ENCODE measurements at regions not wholly inside any gene's neighbourhood (a gene's known extent, or its start where the extent isn't known, plus 50 kb on each side); places are given as distances from the start of the nearest gene placed in this dataset.
A peak's percentile ranks its signal among the peaks of the same experiment; 100 is the strongest.
"Not testable (repeated sequence)": the region's sequence is repeated elsewhere in the genome, so short reads cannot be mapped to it uniquely, and the experiment has no call there.

GRCh38 chr5:102048940-102049339, 247.1 kb downstream of the SLCO4C1 start:
- peak in 1 of 2 donors; percentile 25 for DNase-seq

GRCh38 chr5:102047073-102047472, 249.0 kb downstream of the SLCO4C1 start:
- not testable (repeated sequence) for DNase-seq

DNA sequence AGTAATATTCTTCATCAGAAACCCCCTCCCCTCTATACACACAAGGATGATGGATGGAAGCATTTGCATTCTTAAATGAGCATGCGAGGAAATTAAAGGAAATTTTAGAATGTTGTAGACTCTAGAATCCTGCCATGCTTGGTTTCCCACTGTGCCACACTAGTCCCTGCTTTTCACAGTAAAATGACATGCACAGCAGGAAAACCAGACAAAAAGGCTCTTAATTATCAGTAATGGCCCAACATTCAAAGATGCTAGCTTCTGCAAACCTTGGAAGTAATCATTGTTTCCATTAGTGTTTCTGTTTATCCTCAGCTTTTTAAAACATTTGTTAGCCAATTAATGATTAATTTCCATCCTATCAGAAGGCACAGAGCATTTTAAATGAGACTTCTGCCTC, 255.8 kb downstream of the SLCO4C1 start:
- no peak for DNase-seq

DNA sequence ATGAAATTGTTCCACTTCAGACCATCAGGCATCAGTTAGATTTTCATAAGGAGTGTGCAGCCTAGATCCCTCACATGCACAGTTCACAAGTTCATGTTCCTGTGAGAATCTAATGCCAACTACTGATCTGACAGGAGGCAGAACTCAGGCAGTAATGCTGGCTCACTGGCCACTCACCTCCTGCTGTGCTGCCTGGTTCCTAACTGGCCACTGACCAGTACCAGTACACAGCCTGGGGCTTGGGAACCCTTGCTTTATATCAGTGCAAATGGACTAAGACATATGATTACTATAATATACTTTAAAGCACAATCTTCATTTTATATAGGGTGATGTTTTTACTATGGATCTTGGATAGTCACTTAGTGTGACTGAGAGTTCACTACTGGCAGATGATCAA, 259.2 kb downstream of the SLCO4C1 start:
- no peak for DNase-seq

DNA sequence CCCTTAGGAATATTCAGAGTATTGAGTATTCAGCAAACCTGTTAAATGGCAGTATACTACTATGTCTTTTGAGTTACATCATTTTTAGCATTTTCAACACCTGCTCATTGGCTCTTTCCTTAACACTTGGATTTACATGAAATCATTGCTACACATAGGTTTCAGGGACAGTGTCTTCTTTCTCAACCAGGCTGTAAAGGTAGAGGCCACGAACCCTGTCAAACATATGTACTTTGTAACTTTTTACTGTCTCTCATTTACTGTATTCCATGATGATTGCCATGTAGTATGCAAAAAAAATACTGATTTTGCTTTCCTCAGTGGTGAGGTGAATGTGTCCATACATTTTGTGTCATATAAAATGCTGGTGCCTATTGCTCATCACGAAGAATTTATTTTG, 264.4 kb downstream of the SLCO4C1 start:
- DNase-seq, result no peak

GRCh38 chr5:102018690-102019089, 277.4 kb downstream of the SLCO4C1 start:
- DNase-seq, result no peak

DNA sequence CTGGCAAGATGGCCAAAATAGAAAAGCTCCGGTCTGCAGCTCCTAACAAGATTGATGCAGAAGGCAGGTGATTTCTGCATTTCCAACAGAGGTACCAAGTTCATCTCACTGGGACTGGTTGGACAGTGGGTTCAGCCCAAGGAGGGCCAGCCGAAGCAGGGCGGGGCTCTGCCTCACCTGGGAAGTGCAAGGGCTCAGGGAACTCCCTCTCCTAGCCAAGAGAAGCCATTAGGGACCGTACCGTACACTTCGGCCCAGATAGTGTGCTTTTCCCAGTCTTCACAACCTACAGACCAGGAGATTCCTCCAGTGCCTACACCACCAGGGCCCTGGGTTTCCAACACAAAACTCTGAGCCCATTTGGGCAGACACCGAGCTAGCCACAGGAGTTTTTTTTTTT, 277.8 kb downstream of the SLCO4C1 start:
- no peak for DNase-seq

DNA sequence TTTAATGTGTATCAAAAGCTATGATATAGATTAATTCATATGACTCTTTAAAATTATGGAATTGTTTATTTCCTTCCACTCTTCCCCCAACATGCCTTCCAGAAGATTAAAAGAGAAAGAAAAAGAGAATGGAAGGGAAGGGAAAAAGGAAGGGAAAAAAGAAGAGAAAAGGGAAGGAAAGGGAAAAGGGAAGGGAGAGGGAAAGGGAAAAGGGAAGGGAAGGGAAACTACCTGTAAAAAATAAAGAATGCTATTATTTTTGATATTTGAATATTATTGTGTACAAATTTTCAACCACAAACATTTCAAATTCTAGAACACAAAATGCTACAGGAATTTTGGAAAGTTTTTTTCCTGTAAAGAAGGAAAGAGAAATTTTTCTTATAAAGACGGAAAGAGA, 281.7 kb downstream of the SLCO4C1 start:
- DNase-seq, result no peak

- no peak for DNase-seq
These were observed 285.4 kb downstream of the SLCO4C1 start for GRCh38 chr5:102010644-102011043.

DNA sequence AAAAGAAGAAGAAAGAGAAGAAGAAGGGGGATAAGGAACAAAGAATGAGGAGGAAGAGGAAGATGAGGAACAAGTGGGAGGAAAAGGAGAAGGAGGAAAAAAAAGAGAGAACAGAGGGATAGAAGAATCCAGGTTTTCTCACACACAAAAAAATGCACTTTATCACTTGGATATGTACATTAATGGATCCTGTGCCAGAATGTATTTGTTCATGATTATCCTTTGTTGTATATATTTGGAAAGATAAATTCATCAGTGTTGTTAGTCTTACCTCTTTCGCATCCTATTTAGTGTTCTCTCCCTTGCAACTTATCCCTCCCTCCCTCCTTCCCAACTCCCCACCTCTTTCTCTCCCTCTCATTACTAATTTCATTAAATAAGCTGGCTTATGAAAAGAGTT, 298.8 kb downstream of the SLCO4C1 start:
- no peak for DNase-seq

- DNase-seq, result no peak
These were observed 300.5 kb downstream of the SLCO4C1 start for GRCh38 chr5:101995585-101995984.

- DNase-seq, result no peak
These were observed 304.6 kb downstream of the SLCO4C1 start for GRCh38 chr5:101991486-101991885.

- DNase-seq, result no peak
These were observed 306.4 kb downstream of the SLCO4C1 start for GRCh38 chr5:101989659-101990058.

DNA sequence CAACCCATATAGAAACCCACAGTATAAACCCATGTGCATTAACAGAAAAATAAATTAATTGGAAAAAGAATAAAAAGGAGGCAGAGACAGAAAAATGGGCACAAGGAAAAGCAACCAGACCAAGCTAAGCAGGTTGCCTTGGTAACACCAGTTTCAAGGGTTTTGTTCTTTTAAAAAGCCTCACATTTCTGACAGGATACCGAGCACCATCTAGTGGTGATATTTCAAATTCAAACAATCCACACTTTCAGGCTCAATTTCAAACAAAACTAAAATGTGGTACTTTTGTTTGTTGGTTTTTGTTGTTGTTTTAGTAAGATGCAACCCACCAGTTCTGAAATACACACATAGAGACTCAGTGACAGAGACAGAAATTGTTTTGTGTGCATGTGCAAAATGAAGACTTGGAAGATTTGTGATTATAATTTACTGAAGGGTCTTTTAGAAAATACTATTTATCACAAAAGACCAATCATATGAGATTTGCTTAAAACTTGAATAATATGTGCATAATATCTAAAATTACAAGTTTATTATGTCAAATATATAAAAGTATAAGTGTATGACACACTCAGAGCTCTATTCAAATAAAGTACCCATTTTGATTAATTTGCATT, 318.2 kb downstream of the SLCO4C1 start:
- peak in 1 of 2 donors; percentile 19 for DNase-seq

GRCh38 chr5:101976933-101977332, 319.2 kb downstream of the SLCO4C1 start:
- no peak for DNase-seq

GRCh38 chr5:101969742-101970141, 326.3 kb downstream of the SLCO4C1 start:
- no peak for DNase-seq

- DNase-seq, result no peak
These were observed 329.6 kb downstream of the SLCO4C1 start for GRCh38 chr5:101966476-101966875.

DNA sequence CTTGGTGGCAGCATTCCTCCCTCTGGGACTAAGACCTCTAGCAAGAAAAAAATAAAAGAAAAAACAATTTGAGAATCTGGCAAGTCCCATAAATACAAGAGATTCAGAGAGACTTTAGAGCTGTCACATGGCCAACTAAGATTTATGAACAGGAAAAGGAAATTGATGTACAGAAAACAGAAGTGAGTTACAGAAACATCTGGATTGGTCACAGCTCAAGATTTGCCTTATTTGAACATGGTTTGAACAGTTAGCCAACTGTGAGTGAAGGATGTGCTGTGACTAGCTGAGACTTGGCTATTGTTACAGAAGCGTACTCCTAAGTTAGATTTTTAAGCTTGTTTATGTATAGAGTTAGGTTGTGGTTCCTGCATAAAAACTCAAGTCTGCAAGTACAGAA, 340.2 kb downstream of the SLCO4C1 start:
- peak in 1 of 2 donors; percentile 70 for DNase-seq

DNA sequence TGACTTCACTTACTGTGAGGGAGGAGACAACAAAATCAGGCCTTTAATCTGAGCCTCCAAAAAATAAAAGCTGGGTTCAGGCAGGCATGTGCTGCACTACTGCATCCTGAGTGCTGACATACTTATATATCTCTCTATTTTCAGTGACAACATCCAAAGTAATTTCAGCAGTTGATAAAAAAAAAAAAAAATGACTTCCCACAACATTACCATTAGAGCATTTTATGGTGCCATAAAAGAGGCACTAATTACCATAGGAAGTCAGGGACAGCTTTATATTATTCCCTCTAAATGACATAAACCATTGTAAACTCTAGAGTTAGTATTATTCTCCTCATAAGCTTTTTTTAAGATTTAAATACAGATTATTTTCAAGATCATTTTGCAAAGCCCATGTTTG, 346.1 kb downstream of the SLCO4C1 start:
- no peak for DNase-seq

DNA sequence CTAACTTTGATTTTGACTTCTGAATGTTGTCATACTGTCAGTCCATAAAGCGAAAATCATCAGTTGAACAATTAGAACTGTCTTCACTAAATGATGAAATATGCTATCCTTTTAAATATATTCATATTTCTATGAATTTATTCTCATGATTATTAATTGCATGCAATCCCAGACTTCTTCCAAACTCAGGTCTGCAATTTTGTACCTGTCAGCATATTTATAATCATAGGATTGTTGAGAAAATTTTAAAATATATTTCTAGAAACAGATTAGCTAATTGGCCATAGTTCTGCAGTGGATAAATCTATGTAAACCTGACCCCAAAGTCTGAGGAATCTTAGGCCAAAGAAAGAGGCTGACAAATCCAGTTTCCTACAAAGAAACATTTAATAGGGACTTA, 347.5 kb downstream of the SLCO4C1 start:
- no peak for DNase-seq

DNA sequence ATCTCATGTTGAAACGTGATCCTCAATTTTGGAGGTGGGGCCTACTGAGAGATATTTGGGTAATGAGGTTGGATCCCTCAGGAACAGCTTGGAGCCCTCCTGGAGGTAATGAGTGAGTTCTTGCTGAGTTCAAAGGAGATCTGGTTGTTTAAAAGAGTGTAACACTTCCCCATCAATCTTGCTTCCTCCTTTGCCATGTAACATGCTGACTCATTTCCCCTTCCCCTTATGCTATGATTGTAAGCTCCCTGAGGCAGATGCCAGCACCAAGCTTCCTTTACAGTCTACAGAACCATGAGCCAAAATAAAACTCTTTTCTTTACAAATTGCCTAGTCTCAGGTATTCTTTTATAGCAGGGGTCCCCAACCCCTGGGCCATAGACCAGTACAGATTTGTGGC, 352.3 kb downstream of the SLCO4C1 start:
- peak in 1 of 2 donors; percentile 67 for DNase-seq

DNA sequence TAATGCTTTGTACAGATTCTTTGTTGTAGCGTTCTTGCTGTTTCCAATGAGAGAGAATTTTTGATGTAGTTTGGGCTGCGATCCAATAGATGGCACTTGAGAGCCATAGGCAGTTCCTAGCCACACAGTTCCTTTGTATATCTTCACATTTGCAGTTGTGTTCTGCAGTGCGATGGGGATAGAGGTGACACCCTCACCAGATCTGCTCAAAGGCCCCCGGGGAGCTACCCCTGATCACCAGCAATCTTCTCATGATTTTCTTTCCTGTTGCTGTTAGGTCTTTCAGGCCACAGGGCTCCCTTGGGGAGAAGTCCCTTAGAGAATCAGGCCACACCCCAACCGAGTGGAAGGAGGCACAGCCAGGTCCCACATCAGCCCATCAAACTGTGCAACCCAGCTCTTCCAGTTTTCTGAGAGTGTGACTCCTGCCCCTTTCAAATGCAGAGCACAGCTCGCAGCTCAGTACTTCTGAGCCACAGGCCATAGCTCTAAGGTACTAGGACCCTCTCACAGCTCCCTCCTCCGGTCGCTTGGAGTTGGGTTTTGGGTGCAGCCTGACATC, 353.7 kb downstream of the SLCO4C1 start:
- peak in 1 of 2 donors; percentile 61 for DNase-seq

DNA sequence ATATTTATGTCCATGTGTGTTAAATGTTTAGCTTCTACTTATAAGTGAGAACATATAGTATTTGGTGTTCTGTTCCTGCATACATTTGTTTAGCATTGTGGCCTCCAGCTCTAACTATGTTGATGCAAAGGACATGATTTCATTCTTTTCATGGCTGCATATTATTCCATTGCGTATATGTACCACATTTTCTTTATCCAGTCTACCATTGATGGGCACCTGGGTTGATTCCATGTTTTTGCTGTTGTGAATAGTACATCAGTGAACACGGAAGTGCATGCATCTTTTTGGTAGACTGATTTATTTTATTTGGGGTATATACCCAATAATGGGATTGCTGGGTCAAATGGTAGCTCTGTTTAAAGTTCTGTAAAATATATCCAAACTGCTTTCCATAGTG, 359.0 kb downstream of the SLCO4C1 start:
- DNase-seq, result no peak

DNA sequence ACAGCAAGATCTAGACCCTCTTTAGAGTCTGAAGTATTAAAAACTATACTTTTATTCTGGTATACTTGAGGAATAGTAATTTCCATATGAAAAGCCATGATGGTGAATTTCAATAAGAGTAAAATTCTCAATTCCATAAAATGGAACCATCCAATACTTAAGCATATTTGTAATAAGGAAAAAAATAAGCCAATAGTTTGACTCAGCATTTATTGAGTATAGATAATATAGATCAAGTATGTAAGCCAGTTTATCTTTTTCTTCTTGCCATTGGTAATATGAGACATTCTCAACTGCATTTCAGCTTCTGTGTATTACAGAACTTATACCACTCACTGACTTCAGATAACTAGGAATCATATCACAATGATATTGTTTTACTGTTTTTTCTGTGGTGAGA, 361.0 kb downstream of the SLCO4C1 start:
- no peak for DNase-seq

DNA sequence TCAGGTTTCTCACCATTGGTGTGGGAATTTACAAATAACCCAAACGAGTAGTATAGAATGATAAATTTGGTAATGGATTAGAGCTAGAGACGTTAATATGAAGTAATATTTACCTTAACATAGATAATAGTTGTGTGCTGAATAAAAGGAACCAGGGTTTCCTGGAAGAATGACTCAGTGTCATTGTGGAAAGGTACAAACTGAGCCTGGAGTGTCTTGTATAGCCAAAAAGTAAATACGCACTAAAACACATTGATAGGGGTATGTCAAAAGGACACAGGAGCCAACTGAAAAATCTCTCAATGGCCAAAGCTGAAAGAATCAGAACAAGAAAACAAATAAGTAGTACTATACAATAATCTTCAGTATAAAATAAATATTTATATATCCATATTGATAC, 363.5 kb downstream of the SLCO4C1 start:
- no peak for DNase-seq

Measured in bone marrow (tissue), 2 donors.